Right lung (tissue), 2 donors: ENCODE measurements at regions not wholly inside any gene's neighbourhood (a gene's known extent, or its start where the extent isn't known, plus 50 kb on each side); places are given as distances from the start of the nearest gene placed in this dataset.

Experiments used
- DNase-seq, 2 donors: peaks; one replicate each; pipeline ENCODE4 v3.0.0-alpha.2; 2013

GRCh38 chr16:73311857-73312723 lies 264.2 kb upstream of the ZFHX3 start:
- DNase-seq, result no peak

GRCh38 chr16:73308771-73309170 lies 260.8 kb upstream of the ZFHX3 start:
- no peak for DNase-seq

GRCh38 chr16:73306901-73307413 lies 259.0 kb upstream of the ZFHX3 start:
- DNase-seq, result no peak

- no peak for DNase-seq
Observed at GRCh38 chr16:73304008-73304774, 256.3 kb upstream of the ZFHX3 start.

- DNase-seq, result no peak
Observed at GRCh38 chr16:73302942-73303341, 255.0 kb upstream of the ZFHX3 start.

- DNase-seq, result no peak
Observed at GRCh38 chr16:73301984-73302383, 254.1 kb upstream of the ZFHX3 start.

- no peak for DNase-seq
Observed at GRCh38 chr16:73299346-73299745, 251.4 kb upstream of the ZFHX3 start.

- no peak for DNase-seq
Observed at GRCh38 chr16:73298562-73298961, 250.6 kb upstream of the ZFHX3 start.

- DNase-seq, result no peak
Observed at GRCh38 chr16:73290258-73290657, 242.3 kb upstream of the ZFHX3 start.

GRCh38 chr16:73289232-73289631 lies 241.3 kb upstream of the ZFHX3 start:
- DNase-seq, result no peak

- peak; percentile 29 to 31 for DNase-seq
Observed at GRCh38 chr16:73288520-73288919, 240.6 kb upstream of the ZFHX3 start.

GRCh38 chr16:73287859-73288405 lies 240.0 kb upstream of the ZFHX3 start:
- no peak for DNase-seq

- no peak for DNase-seq
Observed at GRCh38 chr16:73286346-73287267, 238.7 kb upstream of the ZFHX3 start.

- DNase-seq, result peak; percentile 44 to 53
Observed at GRCh38 chr16:73285436-73286201, 237.7 kb upstream of the ZFHX3 start.

GRCh38 chr16:73280388-73280787 lies 232.5 kb upstream of the ZFHX3 start:
- DNase-seq, result no peak

- no peak for DNase-seq
Observed at GRCh38 chr16:73279451-73279850, 231.5 kb upstream of the ZFHX3 start.

- no peak for DNase-seq
Observed at GRCh38 chr16:73277071-73277470, 229.1 kb upstream of the ZFHX3 start.

- no peak for DNase-seq
Observed at GRCh38 chr16:73275448-73275847, 227.5 kb upstream of the ZFHX3 start.

GRCh38 chr16:73275024-73275423 lies 227.1 kb upstream of the ZFHX3 start:
- DNase-seq, result no peak

- no peak for DNase-seq
Observed at GRCh38 chr16:73274140-73274539, 226.2 kb upstream of the ZFHX3 start.
